Gastrocnemius medialis (tissue), 4 donors: ENCODE measurements at regions not wholly inside any gene's neighbourhood (a gene's known extent, or its start where the extent isn't known, plus 50 kb on each side); places are given as distances from the start of the nearest gene placed in this dataset.

ENCODE experiments used
- POLR2A ChIP-seq, 2 donors: fragments of 450-650 bp; IDR thresholded peaks; one replicate each; pipeline ENCODE4 v1.6.1; 2017; ENCODE audit warnings: antibody characterized with exemption in 2 of 2, mild to moderate bottlenecking in 2 of 2, moderate library complexity in 2 of 2
- TF ChIP-seq, protein P1 (sequence below), 5 experiments: fragments of 450-650 bp in 3 of 5; fragments of 200-600 bp in 2 of 5; sonication (generic) in 2 of 5; IDR thresholded peaks in 4 of 5; conservative IDR thresholded peaks in 1 of 5; 1 replicate in 4 of 5; 2 replicates in 1 of 5; pipeline ENCODE4 v1.5.1; 2016 to 2019; ENCODE audit warnings: antibody characterized with exemption in 5 of 5, mild to moderate bottlenecking in 3 of 5, moderate library complexity in 3 of 5

DNA sequence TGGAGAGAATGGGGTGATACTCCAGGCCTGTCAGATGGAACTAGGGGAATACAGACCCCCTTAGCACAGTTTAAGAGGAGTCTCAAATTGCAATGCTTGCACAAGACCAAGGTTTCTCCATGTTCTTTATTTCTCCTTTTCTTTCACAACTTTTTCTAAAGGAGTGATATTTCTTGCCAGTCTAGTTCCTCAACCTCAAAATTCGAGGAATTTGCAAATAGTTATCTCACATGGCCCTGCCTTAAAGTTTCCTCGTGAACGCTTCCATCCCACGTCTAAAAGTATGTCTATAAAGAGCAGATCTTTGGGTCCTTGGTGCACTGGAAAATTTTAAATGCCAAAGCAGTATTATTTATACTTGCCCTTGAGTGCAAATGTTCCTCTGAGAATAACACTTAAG lies 373.8 kb upstream of the KLF4 start:
- TF ChIP-seq, protein P1, sequence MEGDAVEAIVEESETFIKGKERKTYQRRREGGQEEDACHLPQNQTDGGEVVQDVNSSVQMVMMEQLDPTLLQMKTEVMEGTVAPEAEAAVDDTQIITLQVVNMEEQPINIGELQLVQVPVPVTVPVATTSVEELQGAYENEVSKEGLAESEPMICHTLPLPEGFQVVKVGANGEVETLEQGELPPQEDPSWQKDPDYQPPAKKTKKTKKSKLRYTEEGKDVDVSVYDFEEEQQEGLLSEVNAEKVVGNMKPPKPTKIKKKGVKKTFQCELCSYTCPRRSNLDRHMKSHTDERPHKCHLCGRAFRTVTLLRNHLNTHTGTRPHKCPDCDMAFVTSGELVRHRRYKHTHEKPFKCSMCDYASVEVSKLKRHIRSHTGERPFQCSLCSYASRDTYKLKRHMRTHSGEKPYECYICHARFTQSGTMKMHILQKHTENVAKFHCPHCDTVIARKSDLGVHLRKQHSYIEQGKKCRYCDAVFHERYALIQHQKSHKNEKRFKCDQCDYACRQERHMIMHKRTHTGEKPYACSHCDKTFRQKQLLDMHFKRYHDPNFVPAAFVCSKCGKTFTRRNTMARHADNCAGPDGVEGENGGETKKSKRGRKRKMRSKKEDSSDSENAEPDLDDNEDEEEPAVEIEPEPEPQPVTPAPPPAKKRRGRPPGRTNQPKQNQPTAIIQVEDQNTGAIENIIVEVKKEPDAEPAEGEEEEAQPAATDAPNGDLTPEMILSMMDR (IDR thresholded peaks at IDR 0.05 in 4 of 5, conservative IDR thresholded peaks at IDR 0.05 in 1 of 5) = no peak
- no peak for TF ChIP-seq POLR2A (IDR thresholded peaks at IDR 0.05)
